ENCODE measurements at regions not wholly inside any gene's neighbourhood (a gene's known extent, or its start where the extent isn't known, plus 50 kb on each side); places are given as distances from the start of the nearest gene placed in this dataset.
"Not testable (repeated sequence)": the region's sequence is repeated elsewhere in the genome, so short reads cannot be mapped to it uniquely, and the experiment has no call there.

- H3K4me3 ChIP-seq (ENCODE audit: low read depth, low read length), result no peak overlapping the region
- DNase-seq (ENCODE audit: low read depth), result no peak
- TF ChIP-seq CTCF (IDR thresholded peaks at IDR 0.05; ENCODE audit: insufficient read depth, low read depth, low read length, missing control alignments), result no peak
These were observed 119.6 kb upstream of the RANBP3L start for GRCh38 chr5:36421256-36421655.

- TF ChIP-seq CTCF (IDR thresholded peaks at IDR 0.05; ENCODE audit: insufficient read depth, low read depth, low read length, missing control alignments), result no peak
- no peak overlapping the region for H3K4me3 ChIP-seq (ENCODE audit: low read depth, low read length)
- no peak for DNase-seq (ENCODE audit: low read depth)
These were observed 121.2 kb upstream of the RANBP3L start for GRCh38 chr5:36422952-36423351.

GRCh38 chr5:36423578-36424307 is 122.0 kb upstream of the RANBP3L start:
- no peak overlapping the region for H3K4me3 ChIP-seq (ENCODE audit: low read depth, low read length)
- no peak for DNase-seq (ENCODE audit: low read depth)
- TF ChIP-seq CTCF (IDR thresholded peaks at IDR 0.05; ENCODE audit: insufficient read depth, low read depth, low read length, missing control alignments), result no peak

- H3K4me3 ChIP-seq (ENCODE audit: low read depth, low read length); DNase-seq (ENCODE audit: low read depth): not testable (repeated sequence)
These were observed 124.4 kb upstream of the RANBP3L start for GRCh38 chr5:36426070-36426469.

- DNase-seq (ENCODE audit: low read depth), result no peak
- no peak for TF ChIP-seq CTCF (IDR thresholded peaks at IDR 0.05; ENCODE audit: insufficient read depth, low read depth, low read length, missing control alignments)
- H3K4me3 ChIP-seq (ENCODE audit: low read depth, low read length), result no peak overlapping the region
These were observed 133.8 kb upstream of the RANBP3L start for GRCh38 chr5:36435516-36435915.

- no peak for TF ChIP-seq CTCF (IDR thresholded peaks at IDR 0.05; ENCODE audit: insufficient read depth, low read depth, low read length, missing control alignments)
- no peak overlapping the region for H3K4me3 ChIP-seq (ENCODE audit: low read depth, low read length)
- DNase-seq (ENCODE audit: low read depth), result no peak
These were observed 134.6 kb upstream of the RANBP3L start for GRCh38 chr5:36436306-36436705.

- H3K4me3 ChIP-seq (ENCODE audit: low read depth, low read length), result no peak overlapping the region
- TF ChIP-seq CTCF (IDR thresholded peaks at IDR 0.05; ENCODE audit: insufficient read depth, low read depth, low read length, missing control alignments), result no peak
- no peak for DNase-seq (ENCODE audit: low read depth)
These were observed 137.3 kb upstream of the RANBP3L start for GRCh38 chr5:36438765-36439561.
